ENCODE measurements at regions not wholly inside any gene's neighbourhood (a gene's known extent, or its start where the extent isn't known, plus 50 kb on each side); places are given as distances from the start of the nearest gene placed in this dataset.

DNA sequence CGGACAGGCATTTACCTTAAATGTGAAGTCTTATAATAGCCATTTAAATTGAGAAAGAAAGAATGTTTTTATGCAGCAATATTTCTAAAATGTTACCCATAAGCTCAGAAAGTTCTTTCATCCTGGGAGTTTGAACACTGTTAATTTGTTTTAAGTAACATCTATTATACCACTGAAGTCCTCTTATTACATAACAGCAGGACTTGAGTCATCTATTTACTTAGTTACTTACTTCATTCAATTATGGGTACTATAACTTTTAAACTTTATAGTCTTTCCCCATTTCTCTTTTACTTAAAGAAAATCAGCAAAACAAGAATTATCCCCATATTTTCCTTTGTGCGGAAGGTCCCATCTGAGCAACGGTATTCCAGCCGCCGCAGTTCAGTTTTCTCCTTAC is 473.1 kb downstream of the ETNK1 start:
- no peak for DNase-seq (ENCODE audit: low read depth, low spot score)
- H3K4me1 ChIP-seq (ENCODE audit: control insufficient read depth, insufficient read depth, low read length), result no peaks in the 10 kb centered on the region
- no peaks in the 10 kb centered on the region for H4K20me1 ChIP-seq (ENCODE audit: control insufficient read depth, insufficient read depth)
- in situ Hi-C loops (cut with MboI), result no loop called here
- H3K36me3 ChIP-seq (ENCODE audit: control insufficient read depth in 2 of 2, insufficient read depth in 2 of 2, low read length in 1 of 2), result no peaks in the 10 kb centered on the region
- RAD21 ChIA-PET (ENCODE audit: unreplicated experiment), result no interaction called here
- 30% methylated on average over 5 of the region's 5 CpGs for WGBS (ENCODE audit: insufficient coverage, insufficient replicate concordance, low lambda C conversion rate, missing lambda C conversion rate)
- TF ChIP-seq, protein P1, sequence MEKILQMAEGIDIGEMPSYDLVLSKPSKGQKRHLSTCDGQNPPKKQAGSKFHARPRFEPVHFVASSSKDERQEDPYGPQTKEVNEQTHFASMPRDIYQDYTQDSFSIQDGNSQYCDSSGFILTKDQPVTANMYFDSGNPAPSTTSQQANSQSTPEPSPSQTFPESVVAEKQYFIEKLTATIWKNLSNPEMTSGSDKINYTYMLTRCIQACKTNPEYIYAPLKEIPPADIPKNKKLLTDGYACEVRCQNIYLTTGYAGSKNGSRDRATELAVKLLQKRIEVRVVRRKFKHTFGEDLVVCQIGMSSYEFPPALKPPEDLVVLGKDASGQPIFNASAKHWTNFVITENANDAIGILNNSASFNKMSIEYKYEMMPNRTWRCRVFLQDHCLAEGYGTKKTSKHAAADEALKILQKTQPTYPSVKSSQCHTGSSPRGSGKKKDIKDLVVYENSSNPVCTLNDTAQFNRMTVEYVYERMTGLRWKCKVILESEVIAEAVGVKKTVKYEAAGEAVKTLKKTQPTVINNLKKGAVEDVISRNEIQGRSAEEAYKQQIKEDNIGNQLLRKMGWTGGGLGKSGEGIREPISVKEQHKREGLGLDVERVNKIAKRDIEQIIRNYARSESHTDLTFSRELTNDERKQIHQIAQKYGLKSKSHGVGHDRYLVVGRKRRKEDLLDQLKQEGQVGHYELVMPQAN (conservative IDR thresholded peaks at IDR 0.05), result no peak
- TF ChIP-seq RBBP5 (conservative IDR thresholded peaks at IDR 0.05) (no peak), PAX5 (IDR thresholded peaks at IDR 0.05; ENCODE audit: borderline replicate concordance, low read depth, low read length) (no peak), PML (IDR thresholded peaks at IDR 0.05; ENCODE audit: low read length) (no peak), EP300 (IDR thresholded peaks at IDR 0.05; ENCODE audit: borderline replicate concordance in 1 of 2, control insufficient read depth in 1 of 2, low read depth in 2 of 2, low read length in 2 of 2) (no peak), TBL1XR1 (IDR thresholded peaks at IDR 0.05; ENCODE audit: low read depth, low read length) (no peak), MTA2 (IDR thresholded peaks at IDR 0.05; ENCODE audit: low read depth) (no peak), MXI1 (IDR thresholded peaks at IDR 0.05; ENCODE audit: low read depth, low read length) (no peak)
- TF ChIP-seq, protein P2, sequence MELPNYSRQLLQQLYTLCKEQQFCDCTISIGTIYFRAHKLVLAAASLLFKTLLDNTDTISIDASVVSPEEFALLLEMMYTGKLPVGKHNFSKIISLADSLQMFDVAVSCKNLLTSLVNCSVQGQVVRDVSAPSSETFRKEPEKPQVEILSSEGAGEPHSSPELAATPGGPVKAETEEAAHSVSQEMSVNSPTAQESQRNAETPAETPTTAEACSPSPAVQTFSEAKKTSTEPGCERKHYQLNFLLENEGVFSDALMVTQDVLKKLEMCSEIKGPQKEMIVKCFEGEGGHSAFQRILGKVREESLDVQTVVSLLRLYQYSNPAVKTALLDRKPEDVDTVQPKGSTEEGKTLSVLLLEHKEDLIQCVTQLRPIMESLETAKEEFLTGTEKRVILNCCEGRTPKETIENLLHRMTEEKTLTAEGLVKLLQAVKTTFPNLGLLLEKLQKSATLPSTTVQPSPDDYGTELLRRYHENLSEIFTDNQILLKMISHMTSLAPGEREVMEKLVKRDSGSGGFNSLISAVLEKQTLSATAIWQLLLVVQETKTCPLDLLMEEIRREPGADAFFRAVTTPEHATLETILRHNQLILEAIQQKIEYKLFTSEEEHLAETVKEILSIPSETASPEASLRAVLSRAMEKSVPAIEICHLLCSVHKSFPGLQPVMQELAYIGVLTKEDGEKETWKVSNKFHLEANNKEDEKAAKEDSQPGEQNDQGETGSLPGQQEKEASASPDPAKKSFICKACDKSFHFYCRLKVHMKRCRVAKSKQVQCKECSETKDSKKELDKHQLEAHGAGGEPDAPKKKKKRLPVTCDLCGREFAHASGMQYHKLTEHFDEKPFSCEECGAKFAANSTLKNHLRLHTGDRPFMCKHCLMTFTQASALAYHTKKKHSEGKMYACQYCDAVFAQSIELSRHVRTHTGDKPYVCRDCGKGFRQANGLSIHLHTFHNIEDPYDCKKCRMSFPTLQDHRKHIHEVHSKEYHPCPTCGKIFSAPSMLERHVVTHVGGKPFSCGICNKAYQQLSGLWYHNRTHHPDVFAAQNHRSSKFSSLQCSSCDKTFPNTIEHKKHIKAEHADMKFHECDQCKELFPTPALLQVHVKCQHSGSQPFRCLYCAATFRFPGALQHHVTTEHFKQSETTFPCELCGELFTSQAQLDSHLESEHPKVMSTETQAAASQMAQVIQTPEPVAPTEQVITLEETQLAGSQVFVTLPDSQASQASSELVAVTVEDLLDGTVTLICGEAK (IDR thresholded peaks at IDR 0.05; ENCODE audit: borderline replicate concordance), result no peak
- no peak overlapping the region for H3K27ac ChIP-seq (ENCODE audit: control insufficient read depth, insufficient read depth)
- H2AFZ ChIP-seq (ENCODE audit: control insufficient read depth, low read depth, low read length), result no peak overlapping the region
- no peak overlapping the region for H3K4me3 ChIP-seq
- H3K4me2 ChIP-seq (ENCODE audit: control insufficient read depth, insufficient read depth), result no peak overlapping the region
- H3K27me3 ChIP-seq (replicated peaks in 1 of 2; ENCODE audit: control insufficient read depth in 2 of 2, insufficient read depth in 2 of 2, low read length in 1 of 2), result no peaks in the 10 kb centered on the region
- H3K9me3 ChIP-seq (replicated peaks; ENCODE audit: control insufficient read depth, insufficient read depth, low read length), result no peaks in the 10 kb centered on the region
- SMC1A ChIA-PET (ENCODE audit: uncharacterized antibody, unreplicated experiment), result no interaction called here
- H3K79me2 ChIP-seq (ENCODE audit: control insufficient read depth, insufficient read depth, low read length), result no peaks in the 10 kb centered on the region
- CTCF ChIA-PET, result no interaction called here
- H3K9ac ChIP-seq (ENCODE audit: control insufficient read depth, insufficient read depth, low read length), result no peak overlapping the region
- no peak for FAIRE-seq
- intact Hi-C loops (cut with micrococcal nuclease; ENCODE audit: unreplicated experiment), result no loop called here
- ATAC-seq, result no peak
- no TSS peak for BruUV-seq (replicated peaks)
- POLR2A ChIA-PET, result no interaction called here
